H1 (cell line): ENCODE measurements at regions not wholly inside any gene's neighbourhood (a gene's known extent, or its start where the extent isn't known, plus 50 kb on each side); places are given as distances from the start of the nearest gene placed in this dataset.

ENCODE experiments used
- ASH2L ChIP-seq: fragments of 200-600, 300-600 bp; sonication (generic); IDR thresholded peaks from one replicate; pipeline ENCODE4 v1.7.1; 2017; ENCODE audit warnings: low read length
- E2F6 ChIP-seq: IDR thresholded peaks from 2 replicates; pipeline ENCODE4 v1.6.1; 2012; ENCODE audit warnings: inconsistent platforms
- EP300 ChIP-seq, 2 experiments: IDR thresholded peaks; 1 replicate in 1 of 2; 2 replicates in 1 of 2; pipeline ENCODE4 v1.6.1; 2011 to 2012; ENCODE audit warnings: low read depth in 2 of 2, low read length in 2 of 2, mild to moderate bottlenecking in 2 of 2, borderline replicate concordance in 1 of 2, inconsistent platforms in 1 of 2, moderate library complexity in 1 of 2
- GTF2F1 ChIP-seq: IDR thresholded peaks from 2 replicates; pipeline ENCODE4 v1.6.1; 2012; ENCODE audit warnings: low read depth, low read length, improper control_type of control experiment, borderline replicate concordance
- NRF1 ChIP-seq: IDR thresholded peaks from 2 replicates; pipeline ENCODE4 v1.6.1; 2011; ENCODE audit warnings: mild to moderate bottlenecking, low read depth, low read length, improper control_type of control experiment
- SP1 ChIP-seq: IDR thresholded peaks from 2 replicates; pipeline ENCODE4 v1.6.1; 2011; ENCODE audit warnings: low read depth, low read length
- TCF12 ChIP-seq: IDR thresholded peaks from 2 replicates; pipeline ENCODE4 v1.6.1; 2011; ENCODE audit warnings: low read depth, mild to moderate bottlenecking, low read length

- no peak for TF ChIP-seq SP1
- no peak for TF ChIP-seq GTF2F1
- no peak for TF ChIP-seq TCF12
- TF ChIP-seq EP300 (IDR thresholded peaks at IDR 0.05; ENCODE audit: borderline replicate concordance in 1 of 2, low read depth in 2 of 2, low read length in 2 of 2), result no peak
- TF ChIP-seq NRF1, result no peak
- no peak for TF ChIP-seq ASH2L
- no peak for TF ChIP-seq E2F6
- TF ChIP-seq, all 59 proteins: peak for 0
These were observed 65.0 kb upstream of the MAGEB2 start (continued) for GRCh38 chrX:30150196-30150895.
